IMR-90 (cell line): ENCODE measurements at regions not wholly inside any gene's neighbourhood (a gene's known extent, or its start where the extent isn't known, plus 50 kb on each side); places are given as distances from the start of the nearest gene placed in this dataset.
A peak's percentile ranks its signal among the peaks of the same experiment; 100 is the strongest.

Source experiments
- ATAC-seq: fragments of 200-7000 bp; cut with Tn5 transposase; 2 replicates; pipeline ENCODE4 v1.9.1; 2020; ENCODE audit warnings: low read depth, mild to moderate bottlenecking, moderate library complexity
- BruUV-seq: library from RNA; stranded (reverse); fragments of 400-500 nt; replicated peaks from 2 replicates; lab custom pipeline; 2021; lab: Mats Ljungman, UMichigan
- CTCF ChIA-PET: fragments of 300-600 bp; formaldehyde crosslinking; extraction: SDS; loops from one replicate; lab custom pipeline; 2021; ENCODE audit warnings: antibody characterized with exemption; lab: Yijun Ruan, JAX
- POLR2A ChIA-PET: fragments of 300-600 bp; sonication (Branson Sonifier 250); formaldehyde crosslinking; loops from one replicate; lab custom pipeline; 2022; ENCODE audit warnings: antibody characterized with exemption; ENCODE audit not compliant: unreplicated experiment; lab: Charles Lee
- DNase-seq: peaks from one replicate; pipeline ENCODE4 v3.0.0; 2013
- H2AFZ ChIP-seq: replicated peaks from 2 replicates; pipeline ENCODE3; 2013; ENCODE audit warnings: low read length, mild to moderate bottlenecking; ENCODE audit not compliant: poor library complexity
- H2AK5ac ChIP-seq: 2 replicates; pipeline ENCODE4 v1.6.1; 2013; ENCODE audit warnings: low read depth, low read length, inconsistent platforms
- H2AK9ac ChIP-seq: replicated peaks from 2 replicates; pipeline ENCODE3; 2013; ENCODE audit warnings: mild to moderate bottlenecking, low read depth, low read length, moderate library complexity; ENCODE audit not compliant: poor library complexity
- H2BK120ac ChIP-seq: 2 replicates; pipeline ENCODE4 v1.6.1; 2013; ENCODE audit warnings: low read depth, low read length, inconsistent platforms
- H2BK15ac ChIP-seq: 3 replicates; pipeline ENCODE4 v1.6.1; 2013; ENCODE audit warnings: low read depth, low read length, inconsistent platforms
- H2BK20ac ChIP-seq: 2 replicates; pipeline ENCODE4 v1.6.1; 2013; ENCODE audit warnings: low read depth, mild to moderate bottlenecking, inconsistent platforms, low read length, moderate library complexity
- H2BK5ac ChIP-seq: 2 replicates; pipeline ENCODE4 v1.6.1; 2013; ENCODE audit warnings: mild to moderate bottlenecking, low read depth, low read length, inconsistent platforms; ENCODE audit not compliant: poor library complexity, severe bottlenecking
- H3K14ac ChIP-seq: replicated peaks from 2 replicates; pipeline ENCODE4 v1.6.1; 2013; ENCODE audit warnings: low read depth, low read length, inconsistent platforms
- H3K18ac ChIP-seq: 2 replicates; pipeline ENCODE4 v1.6.1; 2013; ENCODE audit warnings: low read depth, low read length, control low read depth
- H3K23ac ChIP-seq: 2 replicates; pipeline ENCODE4 v1.6.1; 2013; ENCODE audit warnings: low read depth, low read length, inconsistent platforms
- H3K27ac ChIP-seq: 2 replicates; pipeline ENCODE4 v1.5.1; 2013; ENCODE audit warnings: mild to moderate bottlenecking, control low read depth, low read length; ENCODE audit not compliant: insufficient read depth
- H3K27me3 ChIP-seq: 2 replicates; pipeline ENCODE4 v1.6.1; 2013; ENCODE audit warnings: low read length; ENCODE audit not compliant: control insufficient read depth, insufficient read depth
- H3K36me3 ChIP-seq: 2 replicates; pipeline ENCODE4 v1.6.1; 2013; ENCODE audit warnings: low read length, mixed read lengths; ENCODE audit not compliant: control insufficient read depth, insufficient read depth
- H3K4ac ChIP-seq: 2 replicates; pipeline ENCODE4 v1.6.1; 2013; ENCODE audit warnings: low read depth, low read length, inconsistent platforms
- H3K4me1 ChIP-seq: 2 replicates; pipeline ENCODE4 v1.6.1; 2013; ENCODE audit warnings: low read length, mixed read lengths; ENCODE audit not compliant: control insufficient read depth, insufficient read depth
- H3K4me2 ChIP-seq: 2 replicates; pipeline ENCODE4 v1.6.1; 2013; ENCODE audit warnings: low read depth, mild to moderate bottlenecking, control low read depth, low read length, moderate library complexity
- H3K4me3 ChIP-seq: 2 replicates; pipeline ENCODE4 v1.5.1; 2013; ENCODE audit warnings: low read depth, mild to moderate bottlenecking, control low read depth, low read length, moderate library complexity; ENCODE audit not compliant: insufficient read depth
- H3K56ac ChIP-seq: 2 replicates; pipeline ENCODE4 v1.6.1; 2013; ENCODE audit warnings: low read length, inconsistent platforms; ENCODE audit not compliant: insufficient read depth; ENCODE audit errors: extremely low read depth
- H3K79me1 ChIP-seq, 2 experiments: 2 replicates each; pipeline ENCODE4 v1.6.1; 2013; ENCODE audit warnings: low read length in 2 of 2, inconsistent platforms in 1 of 2, low read depth in 1 of 2
- H3K9ac ChIP-seq: 2 replicates; pipeline ENCODE4 v1.6.1; 2013; ENCODE audit warnings: low read depth, low read length, control low read depth
- H3K9me1 ChIP-seq: 2 replicates; pipeline ENCODE4 v1.6.1; 2013; ENCODE audit warnings: low read length, inconsistent platforms; ENCODE audit not compliant: insufficient read depth
- H3K9me3 ChIP-seq: 2 replicates; pipeline ENCODE4 v1.6.1; 2013; ENCODE audit warnings: low read length; ENCODE audit not compliant: control insufficient read depth, insufficient read depth
- H4K20me1 ChIP-seq: 2 replicates; pipeline ENCODE4 v1.6.1; 2013; ENCODE audit warnings: low read length, inconsistent platforms; ENCODE audit not compliant: insufficient read depth
- H4K5ac ChIP-seq: 2 replicates; pipeline ENCODE4 v1.6.1; 2013; ENCODE audit warnings: mild to moderate bottlenecking, low read depth, low read length, control low read depth
- H4K8ac ChIP-seq, 2 experiments: 2 replicates each; pipeline ENCODE4 v1.6.1; 2013; ENCODE audit warnings: low read depth in 2 of 2, low read length in 2 of 2, control low read depth in 1 of 2, inconsistent platforms in 1 of 2
- H4K91ac ChIP-seq: 2 replicates; pipeline ENCODE4 v1.6.1; 2013; ENCODE audit warnings: low read depth, low read length, inconsistent platforms; ENCODE audit not compliant: insufficient read depth
- BHLHE40 ChIP-seq: fragments of 150-350 bp; IDR thresholded peaks from 2 replicates; pipeline ENCODE4 v1.6.1; 2016; ENCODE audit warnings: mild to moderate bottlenecking, low read depth, low read length
- CEBPB ChIP-seq: IDR thresholded peaks from 2 replicates; pipeline ENCODE4 v1.6.1; 2012; ENCODE audit warnings: low read depth, low read length, improper control_type of control experiment
- CHD1 ChIP-seq: IDR thresholded peaks from 2 replicates; pipeline ENCODE4 v1.6.1; 2012; ENCODE audit warnings: low read depth, low read length, improper control_type of control experiment
- ELK1 ChIP-seq: fragments of 150-350 bp; IDR thresholded peaks from 2 replicates; pipeline ENCODE4 v1.6.1; 2016; ENCODE audit warnings: low read depth, mild to moderate bottlenecking, low read length, moderate library complexity, borderline replicate concordance
- FOS ChIP-seq: fragments of 150-350 bp; IDR thresholded peaks from 2 replicates; pipeline ENCODE4 v1.6.1; 2016; ENCODE audit warnings: low read depth, low read length
- MAFK ChIP-seq: IDR thresholded peaks from 2 replicates; pipeline ENCODE4 v1.6.1; 2012; ENCODE audit warnings: low read depth, low read length, improper control_type of control experiment
- MXI1 ChIP-seq: IDR thresholded peaks from 2 replicates; pipeline ENCODE4 v1.6.1; 2012; ENCODE audit warnings: low read depth, mild to moderate bottlenecking, low read length, moderate library complexity, borderline replicate concordance
- NFE2L2 ChIP-seq: fragments of 150-350 bp; IDR thresholded peaks from 2 replicates; pipeline ENCODE4 v1.6.1; 2016; ENCODE audit warnings: low read depth, mild to moderate bottlenecking, low read length
- RCOR1 ChIP-seq: IDR thresholded peaks from 2 replicates; pipeline ENCODE4 v1.6.1; 2012; ENCODE audit warnings: mild to moderate bottlenecking, low read length, improper control_type of control experiment; ENCODE audit not compliant: insufficient replicate concordance
- RFX5 ChIP-seq: IDR thresholded peaks from 2 replicates; pipeline ENCODE4 v1.8.0; 2012; ENCODE audit warnings: low read depth, mild to moderate bottlenecking, low read length, moderate library complexity
- SMC3 ChIP-seq: fragments of 150-350 bp; IDR thresholded peaks from 2 replicates; pipeline ENCODE4 v1.6.1; 2016; ENCODE audit warnings: low read depth, mild to moderate bottlenecking, antibody characterized with exemption, low read length, moderate library complexity
- USF2 ChIP-seq: fragments of 150-350 bp; IDR thresholded peaks from 2 replicates; pipeline ENCODE4 v1.6.1; 2017; ENCODE audit warnings: mild to moderate bottlenecking, antibody characterized with exemption, low read length, low read depth
- WGBS, 2 experiments: methylation state at CpG; one replicate each; pipeline versions ENCODE4 v1.1.5 to v1.1.7; 2013; ENCODE audit warnings: missing lambda C conversion rate in 2 of 2; ENCODE audit not compliant: insufficient read length in 1 of 2; ENCODE audit errors: extremely low coverage in 2 of 2; 5-methylcytosine and 5-hydroxymethylcytosine counted together
- dilution Hi-C: fragments of 300-500 bp; cut with HindIII; formaldehyde crosslinking; loops from one replicate; pipeline ENCODE4 v1.14.3; 2018; ENCODE audit warnings: low sequenced_read_pairs; ENCODE audit not compliant: unreplicated experiment
- in situ Hi-C: fragments of 300-500 bp; cut with MboI; formaldehyde crosslinking; loops from 3 replicates; pipeline ENCODE4 v1.14.3; 2019; ENCODE audit warnings: low sequenced_read_pairs, inconsistent platforms, mixed read lengths
- intact Hi-C: fragments of 100-400 bp; cut with micrococcal nuclease; formaldehyde crosslinking; loops from 2 replicates; pipeline ENCODE4 v1.10.0; 2022
- TF ChIP-seq, protein P1 (sequence below): conservative IDR thresholded peaks from 2 replicates; pipeline ENCODE4 v1.5.1; 2012; ENCODE audit warnings: mild to moderate bottlenecking, low read depth, low read length, improper control_type of control experiment

- H2BK15ac ChIP-seq = no peak overlapping the region
- H3K79me1 ChIP-seq = no peaks in the 10 kb centered on the region
- 0 out of 2 replicates have a peak overlapping the region, but pooled peaks have one; percentile 45 for H3K14ac ChIP-seq
- no peak overlapping the region for H3K56ac ChIP-seq
- POLR2A ChIA-PET = no interaction called here
- intact Hi-C loops (loop anchor here (10.0 kb wide), 1 partner anchor 826 kb away; no protein-coding TSS in a partner anchor), dilution Hi-C loops (no loop called here), in situ Hi-C loops (loop anchor here (25.0 kb wide), 1 partner anchor 808 kb away; no protein-coding TSS in a partner anchor)
- H3K9me1 ChIP-seq = no peaks in the 10 kb centered on the region
- no peak overlapping the region for H2AFZ ChIP-seq
- DNase-seq (peak; percentile 42), ATAC-seq (no peak)
- no peaks in the 10 kb centered on the region for H3K9me3 ChIP-seq
- no peaks in the 10 kb centered on the region for H3K4me1 ChIP-seq
- peak overlapping the region; percentile 47; the same call in 1 of the 2 replicates for H2BK20ac ChIP-seq
- no peaks in the 10 kb centered on the region for H3K27me3 ChIP-seq
- H3K27ac ChIP-seq = no peak overlapping the region
- no peak overlapping the region for H4K91ac ChIP-seq
- H4K20me1 ChIP-seq = no peaks in the 10 kb centered on the region
- peak overlapping the region; percentile 18; the same call in 1 of the 2 replicates for H3K23ac ChIP-seq
- WGBS, 2 experiments = 81% methylated on average over 5 of the region's 15 CpGs; no CpG with 5 or more reads in 1 of the 2 experiments
- no TSS peak for BruUV-seq
- H2AK5ac ChIP-seq = peak overlapping the region; percentile 4; the same call in 1 of the 2 replicates
- no peak overlapping the region for H2AK9ac ChIP-seq
- no peaks in the 10 kb centered on the region for H3K36me3 ChIP-seq
- H4K5ac ChIP-seq = no peak overlapping the region
- H4K8ac ChIP-seq = no peak overlapping the region
- H3K4me2 ChIP-seq = no peak overlapping the region
- H3K4ac ChIP-seq = peak overlapping the region; percentile 43; the same call in 1 of the 2 replicates
- H2BK120ac ChIP-seq = peak overlapping the region; percentile 32; the same call in 1 of the 2 replicates
- no peak overlapping the region for H3K4me3 ChIP-seq
- H3K9ac ChIP-seq = no peak overlapping the region
- CTCF ChIA-PET = no interaction called here
- H3K18ac ChIP-seq = no peak overlapping the region
- no peak overlapping the region for H2BK5ac ChIP-seq
- TF ChIP-seq RFX5 (no peak), MAFK (no peak), CHD1 (no peak), FOS (no peak), CEBPB (no peak), RCOR1 (no peak), MXI1 (no peak), SMC3 (no peak), BHLHE40 (no peak), ELK1 (no peak), USF2 (no peak), NFE2L2 (no peak)
- TF ChIP-seq, protein P1, sequence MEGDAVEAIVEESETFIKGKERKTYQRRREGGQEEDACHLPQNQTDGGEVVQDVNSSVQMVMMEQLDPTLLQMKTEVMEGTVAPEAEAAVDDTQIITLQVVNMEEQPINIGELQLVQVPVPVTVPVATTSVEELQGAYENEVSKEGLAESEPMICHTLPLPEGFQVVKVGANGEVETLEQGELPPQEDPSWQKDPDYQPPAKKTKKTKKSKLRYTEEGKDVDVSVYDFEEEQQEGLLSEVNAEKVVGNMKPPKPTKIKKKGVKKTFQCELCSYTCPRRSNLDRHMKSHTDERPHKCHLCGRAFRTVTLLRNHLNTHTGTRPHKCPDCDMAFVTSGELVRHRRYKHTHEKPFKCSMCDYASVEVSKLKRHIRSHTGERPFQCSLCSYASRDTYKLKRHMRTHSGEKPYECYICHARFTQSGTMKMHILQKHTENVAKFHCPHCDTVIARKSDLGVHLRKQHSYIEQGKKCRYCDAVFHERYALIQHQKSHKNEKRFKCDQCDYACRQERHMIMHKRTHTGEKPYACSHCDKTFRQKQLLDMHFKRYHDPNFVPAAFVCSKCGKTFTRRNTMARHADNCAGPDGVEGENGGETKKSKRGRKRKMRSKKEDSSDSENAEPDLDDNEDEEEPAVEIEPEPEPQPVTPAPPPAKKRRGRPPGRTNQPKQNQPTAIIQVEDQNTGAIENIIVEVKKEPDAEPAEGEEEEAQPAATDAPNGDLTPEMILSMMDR = no peak
Observed at GRCh38 chr12:65720136-65721130, 103.8 kb upstream of the HMGA2 start.
